ENCODE measurements at regions not wholly inside any gene's neighbourhood (a gene's known extent, or its start where the extent isn't known, plus 50 kb on each side); places are given as distances from the start of the nearest gene placed in this dataset.

DNA sequence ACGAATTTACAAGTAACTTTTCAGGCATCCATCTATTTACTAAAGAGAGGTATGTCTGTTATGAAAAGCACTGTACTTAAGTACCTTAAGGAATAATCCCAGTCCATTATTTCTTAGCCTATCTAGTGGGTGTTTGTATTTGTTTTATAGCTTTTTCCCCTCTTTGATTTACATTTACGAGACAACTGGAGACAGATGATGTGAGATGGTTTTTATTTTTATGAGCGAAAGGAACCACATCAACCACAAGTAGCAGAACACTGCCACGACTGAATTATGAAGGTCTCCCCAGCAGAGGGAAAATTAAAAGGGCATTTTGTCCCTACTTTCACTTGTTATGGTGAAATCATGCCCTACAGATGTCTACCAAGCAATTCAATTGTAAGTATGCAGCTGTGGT, 357.8 kb downstream of the NFIB start (continued):
- TF ChIP-seq, protein P1, sequence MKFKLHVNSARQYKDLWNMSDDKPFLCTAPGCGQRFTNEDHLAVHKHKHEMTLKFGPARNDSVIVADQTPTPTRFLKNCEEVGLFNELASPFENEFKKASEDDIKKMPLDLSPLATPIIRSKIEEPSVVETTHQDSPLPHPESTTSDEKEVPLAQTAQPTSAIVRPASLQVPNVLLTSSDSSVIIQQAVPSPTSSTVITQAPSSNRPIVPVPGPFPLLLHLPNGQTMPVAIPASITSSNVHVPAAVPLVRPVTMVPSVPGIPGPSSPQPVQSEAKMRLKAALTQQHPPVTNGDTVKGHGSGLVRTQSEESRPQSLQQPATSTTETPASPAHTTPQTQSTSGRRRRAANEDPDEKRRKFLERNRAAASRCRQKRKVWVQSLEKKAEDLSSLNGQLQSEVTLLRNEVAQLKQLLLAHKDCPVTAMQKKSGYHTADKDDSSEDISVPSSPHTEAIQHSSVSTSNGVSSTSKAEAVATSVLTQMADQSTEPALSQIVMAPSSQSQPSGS (tag by site-specific recombination; IDR thresholded peaks at IDR 0.05; ENCODE audit: low read depth), result peak; percentile 48; the same call in 1 of the 2 replicates
- TF ChIP-seq ZNF555 (tag by site-specific recombination; conservative IDR thresholded peaks at IDR 0.05) (no peak), ZNF221 (tag by site-specific recombination; IDR thresholded peaks at IDR 0.05; ENCODE audit: borderline replicate concordance) (no peak), ZNF133 (tag by site-specific recombination; IDR thresholded peaks at IDR 0.05) (no peak), ZNF664 (tag by site-specific recombination; IDR thresholded peaks at IDR 0.05) (peak; percentile 76), ZNF211 (tag by site-specific recombination; IDR thresholded peaks at IDR 0.05; ENCODE audit: low read depth) (no peak), ZFHX2 (tag by site-specific recombination; conservative IDR thresholded peaks at IDR 0.05) (peak; percentile 74), ZNF558 (tag by site-specific recombination; IDR thresholded peaks at IDR 0.05) (no peak), ZNF114 (tag by site-specific recombination; IDR thresholded peaks at IDR 0.05) (no peak), ZIC2 (tag by site-specific recombination; IDR thresholded peaks at IDR 0.05) (no peak)

DNA sequence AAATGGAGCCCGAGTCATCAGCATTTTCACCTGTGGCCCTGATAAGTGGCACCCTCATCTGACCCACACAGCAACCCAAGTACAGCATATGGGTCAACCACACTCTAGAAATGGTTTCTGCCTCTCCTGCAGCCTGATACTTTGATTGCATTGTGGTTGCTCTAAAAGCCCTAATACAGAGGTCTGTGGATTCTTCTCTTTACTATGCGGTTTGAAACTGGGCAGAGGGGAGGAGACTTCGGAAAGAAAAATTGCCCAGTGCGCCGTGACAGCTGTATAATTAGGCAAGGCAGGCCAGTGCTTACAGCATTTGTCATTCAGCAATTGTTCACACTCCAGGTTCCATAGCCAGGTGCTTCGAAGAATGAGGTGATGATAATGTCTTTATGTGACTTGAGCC, 361.0 kb downstream of the NFIB start:
- ChIA-PET CTCF (interaction anchor here (0.5 kb wide), 1 partner anchor 526 kb away, joined by 3 read pairs; no protein-coding TSS in a partner anchor), POLR2A (no interaction called here)
- Histone ChIP-seq H3K36me3 (ENCODE audit: control insufficient read depth in 2 of 2, insufficient read depth in 1 of 2, low read length in 2 of 2) (no peaks in the 10 kb centered on the region), H3K27ac (ENCODE audit: extremely low read depth, low read depth, low read length) (no peak overlapping the region), H3K9me3 (ENCODE audit: control insufficient read depth, insufficient read depth, low read depth, low read length) (no peaks in the 10 kb centered on the region), H3K4me3 (ENCODE audit: low read depth, low read length) (no peak overlapping the region), H3K4me1 (ENCODE audit: control insufficient read depth, insufficient read depth, low read length) (peaks cover 24% of the 10 kb centered on the region)
- TF ChIP-seq, protein P2, sequence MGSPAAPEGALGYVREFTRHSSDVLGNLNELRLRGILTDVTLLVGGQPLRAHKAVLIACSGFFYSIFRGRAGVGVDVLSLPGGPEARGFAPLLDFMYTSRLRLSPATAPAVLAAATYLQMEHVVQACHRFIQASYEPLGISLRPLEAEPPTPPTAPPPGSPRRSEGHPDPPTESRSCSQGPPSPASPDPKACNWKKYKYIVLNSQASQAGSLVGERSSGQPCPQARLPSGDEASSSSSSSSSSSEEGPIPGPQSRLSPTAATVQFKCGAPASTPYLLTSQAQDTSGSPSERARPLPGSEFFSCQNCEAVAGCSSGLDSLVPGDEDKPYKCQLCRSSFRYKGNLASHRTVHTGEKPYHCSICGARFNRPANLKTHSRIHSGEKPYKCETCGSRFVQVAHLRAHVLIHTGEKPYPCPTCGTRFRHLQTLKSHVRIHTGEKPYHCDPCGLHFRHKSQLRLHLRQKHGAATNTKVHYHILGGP (tag by site-specific recombination; IDR thresholded peaks at IDR 0.05), result peak; percentile 27; the same call in 1 of the 2 replicates
- no peak for TF ChIP-seq ZNF169 (tag by site-specific recombination; IDR thresholded peaks at IDR 0.05)
- peak; percentile 77 for TF ChIP-seq SP7 (tag by site-specific recombination; IDR thresholded peaks at IDR 0.05)
- TF ChIP-seq, protein P3, sequence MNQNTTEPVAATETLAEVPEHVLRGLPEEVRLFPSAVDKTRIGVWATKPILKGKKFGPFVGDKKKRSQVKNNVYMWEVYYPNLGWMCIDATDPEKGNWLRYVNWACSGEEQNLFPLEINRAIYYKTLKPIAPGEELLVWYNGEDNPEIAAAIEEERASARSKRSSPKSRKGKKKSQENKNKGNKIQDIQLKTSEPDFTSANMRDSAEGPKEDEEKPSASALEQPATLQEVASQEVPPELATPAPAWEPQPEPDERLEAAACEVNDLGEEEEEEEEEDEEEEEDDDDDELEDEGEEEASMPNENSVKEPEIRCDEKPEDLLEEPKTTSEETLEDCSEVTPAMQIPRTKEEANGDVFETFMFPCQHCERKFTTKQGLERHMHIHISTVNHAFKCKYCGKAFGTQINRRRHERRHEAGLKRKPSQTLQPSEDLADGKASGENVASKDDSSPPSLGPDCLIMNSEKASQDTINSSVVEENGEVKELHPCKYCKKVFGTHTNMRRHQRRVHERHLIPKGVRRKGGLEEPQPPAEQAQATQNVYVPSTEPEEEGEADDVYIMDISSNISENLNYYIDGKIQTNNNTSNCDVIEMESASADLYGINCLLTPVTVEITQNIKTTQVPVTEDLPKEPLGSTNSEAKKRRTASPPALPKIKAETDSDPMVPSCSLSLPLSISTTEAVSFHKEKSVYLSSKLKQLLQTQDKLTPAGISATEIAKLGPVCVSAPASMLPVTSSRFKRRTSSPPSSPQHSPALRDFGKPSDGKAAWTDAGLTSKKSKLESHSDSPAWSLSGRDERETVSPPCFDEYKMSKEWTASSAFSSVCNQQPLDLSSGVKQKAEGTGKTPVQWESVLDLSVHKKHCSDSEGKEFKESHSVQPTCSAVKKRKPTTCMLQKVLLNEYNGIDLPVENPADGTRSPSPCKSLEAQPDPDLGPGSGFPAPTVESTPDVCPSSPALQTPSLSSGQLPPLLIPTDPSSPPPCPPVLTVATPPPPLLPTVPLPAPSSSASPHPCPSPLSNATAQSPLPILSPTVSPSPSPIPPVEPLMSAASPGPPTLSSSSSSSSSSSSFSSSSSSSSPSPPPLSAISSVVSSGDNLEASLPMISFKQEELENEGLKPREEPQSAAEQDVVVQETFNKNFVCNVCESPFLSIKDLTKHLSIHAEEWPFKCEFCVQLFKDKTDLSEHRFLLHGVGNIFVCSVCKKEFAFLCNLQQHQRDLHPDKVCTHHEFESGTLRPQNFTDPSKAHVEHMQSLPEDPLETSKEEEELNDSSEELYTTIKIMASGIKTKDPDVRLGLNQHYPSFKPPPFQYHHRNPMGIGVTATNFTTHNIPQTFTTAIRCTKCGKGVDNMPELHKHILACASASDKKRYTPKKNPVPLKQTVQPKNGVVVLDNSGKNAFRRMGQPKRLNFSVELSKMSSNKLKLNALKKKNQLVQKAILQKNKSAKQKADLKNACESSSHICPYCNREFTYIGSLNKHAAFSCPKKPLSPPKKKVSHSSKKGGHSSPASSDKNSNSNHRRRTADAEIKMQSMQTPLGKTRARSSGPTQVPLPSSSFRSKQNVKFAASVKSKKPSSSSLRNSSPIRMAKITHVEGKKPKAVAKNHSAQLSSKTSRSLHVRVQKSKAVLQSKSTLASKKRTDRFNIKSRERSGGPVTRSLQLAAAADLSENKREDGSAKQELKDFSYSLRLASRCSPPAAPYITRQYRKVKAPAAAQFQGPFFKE (tag by site-specific recombination; IDR thresholded peaks at IDR 0.05; ENCODE audit: borderline replicate concordance), result no peak
- TF ChIP-seq GLI4 (tag by site-specific recombination; IDR thresholded peaks at IDR 0.05), result no peak
- TF ChIP-seq, protein P4, sequence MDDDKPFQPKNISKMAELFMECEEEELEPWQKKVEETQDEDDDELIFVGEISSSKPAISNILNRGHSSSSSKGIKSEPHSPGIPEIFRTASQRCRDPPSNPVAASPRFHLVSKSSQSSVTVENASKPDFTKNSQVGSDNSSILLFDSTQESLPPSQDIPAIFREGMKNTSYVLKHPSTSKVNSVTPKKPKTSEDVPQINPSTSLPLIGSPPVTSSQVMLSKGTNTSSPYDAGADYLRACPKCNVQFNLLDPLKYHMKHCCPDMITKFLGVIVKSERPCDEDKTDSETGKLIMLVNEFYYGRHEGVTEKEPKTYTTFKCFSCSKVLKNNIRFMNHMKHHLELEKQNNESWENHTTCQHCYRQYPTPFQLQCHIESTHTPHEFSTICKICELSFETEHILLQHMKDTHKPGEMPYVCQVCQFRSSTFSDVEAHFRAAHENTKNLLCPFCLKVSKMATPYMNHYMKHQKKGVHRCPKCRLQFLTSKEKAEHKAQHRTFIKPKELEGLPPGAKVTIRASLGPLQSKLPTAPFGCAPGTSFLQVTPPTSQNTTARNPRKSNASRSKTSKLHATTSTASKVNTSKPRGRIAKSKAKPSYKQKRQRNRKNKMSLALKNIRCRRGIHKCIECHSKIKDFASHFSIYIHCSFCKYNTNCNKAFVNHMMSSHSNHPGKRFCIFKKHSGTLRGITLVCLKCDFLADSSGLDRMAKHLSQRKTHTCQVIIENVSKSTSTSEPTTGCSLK (tag by site-specific recombination; IDR thresholded peaks at IDR 0.05), result no peak
- no peak for TF ChIP-seq ZNF138 (tag by site-specific recombination; IDR thresholded peaks at IDR 0.05; ENCODE audit: borderline replicate concordance)
- TF ChIP-seq SCRT2 (tag by site-specific recombination; IDR thresholded peaks at IDR 0.05), result 0 out of 2 replicates have a peak, but pooled peaks have one; percentile 15
- no peak for TF ChIP-seq SALL2 (tag by site-specific recombination; IDR thresholded peaks at IDR 0.05; ENCODE audit: borderline replicate concordance)
- no peak for TF ChIP-seq ZNF677 (tag by site-specific recombination; IDR thresholded peaks at IDR 0.05)

Data from HEK293 (cell line).